ENCODE measurements at regions not wholly inside any gene's neighbourhood (a gene's known extent, or its start where the extent isn't known, plus 50 kb on each side); places are given as distances from the start of the nearest gene placed in this dataset.

GRCh38 chr21:14753069-14753465 is 207.0 kb upstream of the SAMSN1 start:
- no peak for TF ChIP-seq CTCF (conservative IDR thresholded peaks at IDR 0.05; ENCODE audit: low read length)
- TF ChIP-seq EZH2phosphoT487 (IDR thresholded peaks at IDR 0.05; ENCODE audit: borderline replicate concordance), result no peak

All from Loucy (cell line).